ENCODE measurements at regions not wholly inside any gene's neighbourhood (a gene's known extent, or its start where the extent isn't known, plus 50 kb on each side); places are given as distances from the start of the nearest gene placed in this dataset.

GRCh38 chr19:28135825-28136224 is 1077.1 kb downstream of the UQCRFS1 start:
- TF ChIP-seq, protein P1, sequence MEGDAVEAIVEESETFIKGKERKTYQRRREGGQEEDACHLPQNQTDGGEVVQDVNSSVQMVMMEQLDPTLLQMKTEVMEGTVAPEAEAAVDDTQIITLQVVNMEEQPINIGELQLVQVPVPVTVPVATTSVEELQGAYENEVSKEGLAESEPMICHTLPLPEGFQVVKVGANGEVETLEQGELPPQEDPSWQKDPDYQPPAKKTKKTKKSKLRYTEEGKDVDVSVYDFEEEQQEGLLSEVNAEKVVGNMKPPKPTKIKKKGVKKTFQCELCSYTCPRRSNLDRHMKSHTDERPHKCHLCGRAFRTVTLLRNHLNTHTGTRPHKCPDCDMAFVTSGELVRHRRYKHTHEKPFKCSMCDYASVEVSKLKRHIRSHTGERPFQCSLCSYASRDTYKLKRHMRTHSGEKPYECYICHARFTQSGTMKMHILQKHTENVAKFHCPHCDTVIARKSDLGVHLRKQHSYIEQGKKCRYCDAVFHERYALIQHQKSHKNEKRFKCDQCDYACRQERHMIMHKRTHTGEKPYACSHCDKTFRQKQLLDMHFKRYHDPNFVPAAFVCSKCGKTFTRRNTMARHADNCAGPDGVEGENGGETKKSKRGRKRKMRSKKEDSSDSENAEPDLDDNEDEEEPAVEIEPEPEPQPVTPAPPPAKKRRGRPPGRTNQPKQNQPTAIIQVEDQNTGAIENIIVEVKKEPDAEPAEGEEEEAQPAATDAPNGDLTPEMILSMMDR (IDR thresholded peaks at IDR 0.05) = no peak
- TF ChIP-seq POLR2AphosphoS5 (IDR thresholded peaks at IDR 0.05) (no peak), POLR2A (IDR thresholded peaks at IDR 0.05) (no peak)
